ENCODE measurements at regions not wholly inside any gene's neighbourhood (a gene's known extent, or its start where the extent isn't known, plus 50 kb on each side); places are given as distances from the start of the nearest gene placed in this dataset.

GRCh38 chr12:93323625-93324329 lies 53.9 kb upstream of the NUDT4 start:
- Histone ChIP-seq H2BK15ac (ENCODE audit: low read length) (no peak overlapping the region), H4K8ac (ENCODE audit: extremely low read depth, insufficient read depth, low read length) (no peak overlapping the region), H2BK20ac (ENCODE audit: low read length) (no peak overlapping the region), H3K79me2 (ENCODE audit: control insufficient read depth in 1 of 2, insufficient read depth in 2 of 2, low read length in 2 of 2) (no peaks in the 10 kb centered on the region), H3K4ac (replicated peaks; ENCODE audit: insufficient read length, low read depth, low read length) (no peak overlapping the region), H2BK12ac (ENCODE audit: low read depth, low read length) (no peak overlapping the region), H3K9me3 (ENCODE audit: insufficient read depth in 2 of 2, low read depth in 1 of 2, low read length in 1 of 2) (no peaks in the 10 kb centered on the region), H3K18ac (ENCODE audit: extremely low read depth, low read length) (no peak overlapping the region), H2BK120ac (replicated peaks; ENCODE audit: low read depth, low read length) (no peak overlapping the region), H4K5ac (ENCODE audit: insufficient read length, low read depth, low read length) (no peak overlapping the region), H3K23ac (ENCODE audit: insufficient read length) (no peak overlapping the region), H3K4me1 (replicated peaks in 1 of 4; ENCODE audit: control insufficient read depth in 3 of 4, insufficient read depth in 4 of 4, low read length in 3 of 4) (no peaks in the 10 kb centered on the region; a peak in 1 of 7 replicates), H4K20me1 (replicated peaks in 1 of 2; ENCODE audit: control insufficient read depth in 1 of 2, insufficient read depth in 2 of 2, low read length in 2 of 2) (no peaks in the 10 kb centered on the region), H3K14ac (ENCODE audit: insufficient read length) (no peak overlapping the region), H3K23me2 (ENCODE audit: low read depth, low read length) (no peaks in the 10 kb centered on the region; the same call in 1 of the 2 replicates), H3K27me3 (replicated peaks in 1 of 4; ENCODE audit: control insufficient read depth in 3 of 4, extremely low read depth in 1 of 4, insufficient read depth in 3 of 4, low read length in 3 of 4) (no peaks in the 10 kb centered on the region), H3K27ac (ENCODE audit: low read depth, low read length) (no peak overlapping the region), H3K79me1 (ENCODE audit: low read depth, low read length) (no peaks in the 10 kb centered on the region), H3K36me3 (ENCODE audit: control insufficient read depth in 2 of 4, insufficient read depth in 4 of 4, low read length in 3 of 4) (no peaks in the 10 kb centered on the region), H3K9ac (replicated peaks in 1 of 4; ENCODE audit: extremely low read depth in 1 of 4, low read depth in 3 of 4, low read length in 3 of 4) (no peak overlapping the region), H4K91ac (replicated peaks; ENCODE audit: insufficient read length, low read length) (no peak overlapping the region), H3K4me2 (ENCODE audit: insufficient read depth in 1 of 2, low read depth in 2 of 2, low read length in 2 of 2) (no peak overlapping the region), H3K56ac (replicated peaks; ENCODE audit: insufficient read length, low read depth, low read length) (no peak overlapping the region), H2AFZ (ENCODE audit: low read length) (no peak overlapping the region), H2BK5ac (ENCODE audit: low read depth, low read length) (no peak overlapping the region), H3K4me3 (ENCODE audit: extremely low read depth in 1 of 4, insufficient read depth in 2 of 4, low read depth in 3 of 4, low read length in 4 of 4) (no peak overlapping the region), H2AK5ac (ENCODE audit: low read depth, low read length) (no peak overlapping the region)
- WGBS, 2 experiments (ENCODE audit: extremely low coverage in 1 of 2, insufficient coverage in 1 of 2, insufficient read length in 1 of 2, insufficient replicate concordance in 2 of 2, low coverage in 1 of 2, low lambda C conversion rate in 2 of 2, missing lambda C conversion rate in 1 of 2): 83 to 100% methylated on average over 1 to 5 of the region's 5 CpGs
- ChIA-PET POLR2A (ENCODE audit: partially characterized antibody) (no interaction called here), CTCF (ENCODE audit: partially characterized antibody) (interaction anchor here (0.7 to 1.0 kb wide), 2 partner anchors 8 to 1552 kb away, joined by 3 read pairs; no protein-coding TSS in a partner anchor)
- DNase-seq (ENCODE audit: low read depth in 1 of 2, low spot score in 2 of 2) (no peak), FAIRE-seq (no peak)
- TF ChIP-seq CHD1 (IDR thresholded peaks at IDR 0.05; ENCODE audit: low read depth, low read length): no peak

Data from H1 (cell line).